Fibroblast of skin of back (primary cell): ENCODE measurements at regions not wholly inside any gene's neighbourhood (a gene's known extent, or its start where the extent isn't known, plus 50 kb on each side); places are given as distances from the start of the nearest gene placed in this dataset.

Experiments
- DNase-seq: peaks from one replicate; pipeline ENCODE4 v3.0.0-alpha.2; 2013

DNA sequence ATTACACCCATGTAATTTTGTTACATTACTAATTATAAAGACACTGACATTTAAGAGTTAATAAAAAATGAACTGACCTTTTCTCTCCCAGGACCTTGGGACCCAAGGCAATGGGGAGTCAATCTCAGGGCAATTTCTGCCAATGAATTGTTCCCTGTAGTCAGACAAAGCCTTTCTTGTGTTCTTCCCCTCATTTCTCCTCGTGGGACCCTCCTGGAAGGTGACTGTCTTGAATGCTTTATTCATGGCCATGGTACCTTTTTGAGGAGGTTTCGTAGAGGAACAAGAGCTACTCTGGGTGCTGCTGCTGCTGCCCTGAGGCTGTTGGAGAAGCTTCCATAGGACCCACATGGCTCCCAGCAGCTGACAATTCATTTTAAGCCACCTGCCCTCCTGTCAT lies 190.3 kb downstream of the SNX18 start:
- DNase-seq = no peak

DNA sequence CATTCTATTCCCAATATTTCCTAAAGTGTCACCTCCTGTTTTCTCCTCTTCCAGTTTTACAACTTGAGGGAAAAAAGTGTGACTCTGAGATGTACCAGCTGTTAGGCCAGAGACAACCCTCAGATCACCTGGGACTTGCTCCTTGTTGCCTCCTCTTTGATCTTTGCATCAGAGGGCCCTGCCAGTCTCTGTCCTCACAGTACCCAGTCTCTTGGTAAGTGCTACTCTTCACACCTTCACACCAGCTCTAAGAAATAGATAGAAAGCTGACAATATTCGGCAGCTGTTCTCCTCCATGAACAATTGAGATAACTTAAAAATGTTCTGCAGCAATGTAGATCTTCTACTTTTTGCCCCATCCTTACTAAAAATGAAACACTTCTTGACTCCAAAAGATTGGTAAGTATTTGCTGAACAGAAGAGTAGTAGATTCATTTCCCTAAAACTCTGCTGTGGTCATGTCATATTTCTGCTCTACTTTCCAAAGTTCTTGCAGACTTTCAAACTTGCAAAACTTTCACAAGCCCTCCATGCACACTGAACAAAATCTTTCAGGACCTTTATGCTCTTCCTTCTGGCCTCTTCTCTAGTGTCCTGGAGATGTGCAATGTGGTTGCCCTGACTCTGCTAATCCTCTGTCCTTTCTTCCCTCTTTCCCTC lies 188.6 kb downstream of the SNX18 start:
- DNase-seq = no peak

DNA sequence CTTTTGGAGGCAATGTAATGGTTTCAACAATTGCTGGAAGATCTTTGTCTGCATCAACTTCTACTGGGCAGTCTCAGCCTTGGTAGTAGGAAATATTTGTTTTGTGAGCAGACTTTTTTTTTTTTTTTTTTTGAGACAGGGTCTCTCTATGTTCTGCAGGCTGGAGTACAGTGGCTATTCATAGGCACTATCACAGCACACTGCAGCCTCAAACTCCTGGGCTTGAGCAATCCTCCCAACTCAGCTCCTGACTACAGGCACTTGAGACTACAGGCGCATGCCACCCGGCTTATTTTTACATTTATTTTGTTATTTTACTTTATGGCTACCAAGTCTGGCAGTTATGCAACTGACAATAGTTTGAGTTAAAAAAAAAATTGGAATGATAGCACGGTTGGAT lies 187.3 kb downstream of the SNX18 start:
- DNase-seq = no peak

DNA sequence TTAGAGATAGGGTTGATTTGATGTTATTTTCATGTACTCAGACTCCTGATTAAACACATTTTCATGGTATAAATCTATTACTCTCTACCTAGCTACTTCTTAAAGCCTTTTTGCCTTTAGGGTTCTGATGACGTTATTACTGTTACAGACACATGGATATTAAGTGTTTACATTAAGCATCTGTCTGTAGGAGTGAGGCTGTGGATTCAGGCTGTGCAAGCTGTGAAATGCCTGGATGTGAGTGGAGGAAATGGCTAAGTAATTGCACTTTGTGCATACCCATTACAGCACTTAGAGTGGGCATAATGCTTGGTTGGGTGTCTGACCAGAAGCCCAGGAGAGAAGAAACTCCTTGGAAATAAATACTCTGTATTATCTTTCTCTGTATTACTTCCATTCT lies 186.8 kb downstream of the SNX18 start:
- no peak for DNase-seq

DNA sequence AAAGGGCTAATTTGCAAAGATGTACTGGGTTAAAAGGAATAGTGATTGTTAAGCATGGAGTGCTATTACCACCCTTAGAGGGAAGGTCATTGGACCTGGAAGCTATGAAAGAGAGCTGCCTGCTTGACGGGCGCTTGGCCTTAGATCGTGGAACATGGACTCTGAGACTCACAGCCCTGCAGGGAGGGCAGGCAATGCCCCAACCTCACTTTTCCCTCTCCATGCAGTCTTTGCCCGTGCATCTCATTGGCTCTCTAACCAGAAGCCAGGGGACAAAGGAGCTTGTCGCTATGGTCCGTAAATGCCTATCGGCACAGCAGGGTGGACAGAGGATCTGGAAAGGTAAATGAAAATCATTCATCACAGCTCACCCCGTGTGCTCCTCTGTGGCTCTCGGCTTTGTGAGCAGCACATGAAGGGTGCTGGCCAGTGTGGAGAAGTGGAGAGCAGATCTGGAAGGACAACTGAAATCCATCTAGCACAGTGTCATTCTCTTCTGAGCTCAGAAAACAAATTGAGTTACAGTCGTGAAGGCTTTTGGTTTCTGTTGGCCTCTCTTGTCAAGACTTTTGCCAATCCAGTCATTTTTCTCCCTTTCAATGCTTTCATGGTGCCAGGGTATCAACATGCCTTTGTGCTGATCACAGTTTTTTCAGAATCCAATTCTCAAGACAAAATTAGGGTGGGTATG lies 186.2 kb downstream of the SNX18 start:
- no peak for DNase-seq

DNA sequence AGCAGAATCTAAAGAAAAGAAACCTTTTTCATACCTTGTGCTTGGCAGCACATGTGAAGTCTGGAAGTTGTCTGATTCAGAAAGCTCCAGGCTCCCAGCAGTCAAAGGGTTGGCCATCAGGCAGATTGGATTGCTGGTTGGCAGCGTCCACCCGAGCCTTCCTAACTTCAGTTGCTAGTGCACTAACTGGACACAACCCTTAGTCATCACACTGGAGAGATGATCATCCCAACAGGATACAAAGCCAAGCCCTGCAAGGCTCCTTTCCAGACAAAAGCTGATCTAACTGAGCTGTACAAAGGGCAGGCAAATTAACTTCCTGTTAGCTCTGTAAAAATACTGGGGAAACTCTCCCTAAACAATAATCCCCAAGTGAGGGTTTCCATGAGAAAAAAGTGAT lies 185.6 kb downstream of the SNX18 start:
- peak; percentile 80 for DNase-seq

DNA sequence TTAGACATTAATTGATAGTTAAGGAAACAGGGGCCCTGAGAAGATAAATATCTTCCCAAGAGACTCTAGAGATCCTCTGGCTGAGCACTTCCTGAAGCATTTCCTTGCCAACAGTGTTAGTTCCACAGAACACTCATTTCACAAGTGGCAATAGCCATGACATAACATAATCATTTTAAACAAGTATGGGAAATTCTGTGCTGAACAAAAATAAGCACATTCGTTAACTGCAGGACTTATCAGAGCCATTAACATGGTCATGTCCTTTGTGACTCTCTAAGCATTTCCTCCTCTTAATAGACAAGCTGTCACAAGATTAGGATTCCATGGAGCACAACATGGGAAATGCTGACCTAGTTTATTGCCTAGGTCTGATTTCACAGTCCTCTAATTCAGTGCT lies 184.9 kb downstream of the SNX18 start:
- no peak for DNase-seq

DNA sequence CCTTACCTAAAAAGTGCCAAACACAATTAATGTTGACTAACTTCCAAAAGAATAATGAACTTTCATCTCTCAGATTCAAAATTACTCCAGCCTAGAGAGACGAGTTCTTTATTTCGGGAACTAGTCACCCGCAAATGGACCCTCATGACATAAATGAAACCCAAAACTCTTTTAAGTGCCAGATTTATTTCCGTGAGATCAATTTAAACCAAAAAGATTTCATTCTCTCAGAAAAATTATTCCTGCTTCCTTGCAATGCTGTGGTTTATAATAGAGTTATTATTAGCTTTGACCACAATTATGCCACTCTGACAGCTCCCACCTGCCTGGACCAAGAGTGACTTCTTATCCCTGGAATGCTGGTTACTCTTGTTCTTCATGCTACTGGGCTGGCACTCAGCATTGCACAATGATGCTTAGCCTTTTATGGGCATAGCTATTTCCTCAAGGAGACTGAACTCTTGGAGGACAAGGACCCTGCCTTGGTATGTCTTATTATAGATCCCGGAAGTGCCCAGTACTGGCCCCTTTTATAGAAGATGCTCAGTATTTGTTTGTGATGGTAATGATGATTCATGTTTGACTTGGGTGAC lies 183.5 kb downstream of the SNX18 start:
- peak; percentile 99 for DNase-seq

DNA sequence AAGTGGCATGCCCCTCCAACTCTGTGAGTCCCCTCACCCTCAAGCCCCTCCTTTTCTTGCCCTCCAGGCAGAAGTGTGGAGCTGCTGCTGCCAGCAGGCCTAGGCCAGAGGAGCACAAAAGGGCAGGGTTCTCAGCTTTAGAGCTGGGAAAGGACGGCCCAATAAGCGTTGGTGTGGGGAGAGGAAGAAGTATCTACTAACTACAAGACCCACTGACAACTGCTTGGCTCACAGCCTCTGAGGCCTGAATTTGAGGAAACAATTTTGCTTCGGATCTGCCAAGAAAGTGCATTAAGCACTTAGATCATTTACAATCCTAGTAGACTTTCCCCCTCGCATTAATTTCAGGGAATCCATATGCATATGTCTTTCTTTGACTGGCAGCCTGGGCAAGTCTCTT lies 179.4 kb downstream of the SNX18 start:
- DNase-seq = no peak

DNA sequence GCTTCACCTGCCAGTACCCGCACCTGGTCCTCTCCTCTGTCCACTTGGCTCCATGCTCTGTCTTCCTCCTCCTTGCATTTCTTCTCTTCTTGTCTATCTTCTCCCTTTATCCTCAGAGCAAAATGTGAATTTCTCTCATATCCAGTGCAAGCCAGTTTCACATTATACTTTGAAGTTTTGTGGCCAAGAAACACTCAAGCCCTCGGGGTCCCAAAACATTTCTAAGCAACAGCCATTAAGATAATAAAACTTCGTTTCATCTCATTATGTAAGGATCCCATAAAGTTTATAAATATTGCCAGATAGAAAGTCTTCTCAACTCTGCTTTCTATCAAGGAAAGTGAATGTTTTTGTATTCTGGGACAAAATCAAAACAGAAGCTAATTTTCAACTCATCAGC lies 178.8 kb downstream of the SNX18 start:
- DNase-seq = no peak

DNA sequence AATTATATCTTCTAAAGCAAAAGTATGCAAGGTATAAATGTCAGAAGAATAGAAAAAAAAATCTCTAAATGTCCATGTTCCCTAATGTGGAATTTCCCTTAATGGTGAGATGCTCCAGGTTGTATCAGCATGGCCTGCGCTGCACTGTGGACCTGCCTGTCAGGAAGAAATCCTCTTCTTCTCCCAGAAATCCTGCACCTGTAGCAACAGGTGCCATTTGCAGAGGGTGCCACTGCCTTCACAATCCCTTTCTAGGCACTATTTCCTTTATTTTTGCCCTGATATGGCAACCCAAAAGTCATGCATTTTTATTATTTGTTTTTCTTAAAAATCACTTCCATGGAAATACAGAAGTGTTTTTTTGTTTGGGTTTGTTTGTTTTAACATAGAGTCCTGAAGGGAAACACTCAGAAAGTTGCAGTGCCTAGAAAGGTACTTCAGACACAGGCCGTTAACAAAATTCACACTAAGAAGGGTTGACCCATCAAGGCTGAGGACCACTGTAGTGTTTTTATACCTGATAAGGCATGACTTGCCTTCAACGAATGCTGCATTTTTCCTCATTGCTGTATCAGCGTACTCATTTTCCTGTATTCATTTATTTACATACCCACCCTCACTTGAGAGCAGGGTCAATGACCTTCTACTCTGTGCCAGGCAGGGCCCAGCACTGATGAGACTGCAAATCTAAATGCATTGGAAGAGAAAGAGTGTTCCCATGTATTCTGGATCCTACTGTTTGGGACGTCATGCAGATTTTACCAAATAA lies 177.8 kb downstream of the SNX18 start:
- DNase-seq = no peak

DNA sequence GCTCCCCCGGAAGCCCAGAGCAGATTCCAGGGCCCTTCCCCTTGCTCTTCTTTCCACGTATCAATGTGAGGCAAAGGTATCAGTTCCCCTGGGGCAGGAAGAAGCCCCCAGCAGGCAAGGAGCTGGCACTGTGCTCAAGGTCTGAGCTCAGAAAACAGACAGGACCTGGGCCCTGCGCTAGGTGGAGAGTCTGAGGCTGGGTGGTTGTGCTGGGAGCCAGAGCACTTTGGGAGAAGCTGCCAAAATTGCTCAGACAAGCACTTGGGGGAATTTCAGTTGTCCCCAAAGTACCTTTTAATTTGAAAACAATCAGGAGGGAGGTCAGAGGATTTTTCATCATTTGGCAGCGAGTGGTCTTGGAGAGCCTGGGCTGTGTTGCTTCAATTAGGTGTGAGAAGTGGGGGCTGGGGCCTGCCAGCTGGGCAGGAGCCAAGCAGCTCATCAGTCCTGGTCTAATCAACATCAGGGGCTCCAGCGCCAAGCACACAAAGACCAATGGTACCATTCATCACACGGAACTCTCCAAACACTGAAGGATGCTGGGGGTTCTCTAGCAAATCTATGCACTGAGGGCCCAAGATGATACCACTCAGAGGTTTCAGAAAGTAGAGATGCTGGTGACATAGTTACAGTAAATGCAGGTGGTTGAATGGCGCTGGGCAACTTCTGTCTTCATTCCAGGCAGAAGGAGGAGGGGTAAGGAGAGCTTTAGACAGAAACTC lies 176.5 kb downstream of the SNX18 start:
- no peak for DNase-seq

DNA sequence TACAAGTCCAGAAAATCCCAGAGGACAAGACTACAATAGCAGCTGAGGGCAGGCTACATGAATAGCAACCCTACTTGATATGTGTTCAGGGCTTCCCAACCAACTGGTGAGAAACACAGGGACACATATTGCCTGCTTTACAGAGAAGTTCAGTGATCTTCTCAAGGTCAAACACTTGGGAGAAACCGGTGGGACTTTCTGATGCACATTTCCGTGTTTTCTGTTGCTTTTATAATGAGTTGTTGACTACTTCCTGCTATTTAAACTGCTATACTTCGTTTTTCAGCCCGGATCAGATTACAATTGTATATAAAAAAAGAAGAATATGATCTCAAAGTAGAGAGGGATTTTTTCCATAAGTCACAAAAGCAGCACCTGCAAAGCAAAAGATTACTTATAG lies 175.1 kb downstream of the SNX18 start:
- no peak for DNase-seq

DNA sequence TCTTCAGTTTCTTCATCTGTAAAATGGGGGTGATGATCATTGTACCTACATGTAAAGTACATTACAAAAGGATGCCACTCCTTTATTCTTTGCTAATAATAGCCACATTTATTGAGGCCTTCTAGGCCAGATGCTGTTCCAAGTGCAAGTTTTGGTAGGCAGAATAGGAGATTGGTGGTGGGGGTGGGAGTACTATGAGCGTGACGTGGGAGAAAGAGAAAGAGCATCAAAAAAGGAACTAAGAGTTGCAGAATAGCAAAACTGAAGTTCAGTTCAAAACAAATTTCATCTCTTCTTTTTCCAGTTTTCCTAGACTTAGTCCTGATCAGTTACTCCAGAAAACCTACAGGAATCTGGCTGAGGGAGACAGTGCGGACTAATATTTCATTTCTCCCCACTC lies 174.1 kb downstream of the SNX18 start:
- no peak for DNase-seq

DNA sequence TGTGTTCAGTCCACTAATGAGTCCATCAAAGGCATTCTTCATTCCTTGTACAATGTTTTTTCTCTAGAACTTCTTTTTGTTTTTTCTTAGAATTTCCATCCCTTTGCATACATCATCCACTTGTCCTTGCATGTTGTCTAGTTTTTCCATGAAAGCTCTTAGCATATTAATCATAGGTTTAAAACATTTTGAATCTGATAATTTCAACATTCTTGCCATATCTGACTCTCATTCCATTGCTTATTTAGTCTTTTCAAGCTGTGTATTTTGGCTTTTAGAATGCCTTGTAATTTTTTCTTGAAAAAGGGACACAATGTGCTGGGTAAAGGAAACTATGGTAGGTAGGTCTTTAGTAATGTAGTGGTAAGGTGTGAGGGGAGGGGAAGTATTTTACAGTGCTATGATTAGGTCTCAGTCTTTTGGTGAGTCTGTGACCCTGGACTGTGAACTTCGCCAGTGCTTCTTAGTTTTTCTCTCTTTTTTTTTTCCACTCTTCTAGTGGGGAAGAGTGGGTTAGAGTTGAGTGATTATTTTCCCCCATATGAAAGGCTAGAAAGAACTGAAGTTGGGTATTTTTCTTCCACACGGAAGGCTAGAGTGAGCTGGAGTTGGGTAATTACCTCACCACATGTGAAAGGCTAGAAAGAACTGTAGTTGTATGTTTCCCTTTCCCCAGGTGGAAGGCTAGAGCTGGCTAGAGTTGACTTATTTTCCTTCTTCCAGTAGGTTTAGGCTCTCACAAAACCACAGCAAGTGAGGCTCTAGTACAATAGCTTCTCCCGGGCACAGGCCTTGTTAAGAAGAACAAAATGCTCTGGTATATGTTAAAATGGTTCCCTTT lies 172.1 kb downstream of the SNX18 start:
- peak; percentile 66 for DNase-seq

DNA sequence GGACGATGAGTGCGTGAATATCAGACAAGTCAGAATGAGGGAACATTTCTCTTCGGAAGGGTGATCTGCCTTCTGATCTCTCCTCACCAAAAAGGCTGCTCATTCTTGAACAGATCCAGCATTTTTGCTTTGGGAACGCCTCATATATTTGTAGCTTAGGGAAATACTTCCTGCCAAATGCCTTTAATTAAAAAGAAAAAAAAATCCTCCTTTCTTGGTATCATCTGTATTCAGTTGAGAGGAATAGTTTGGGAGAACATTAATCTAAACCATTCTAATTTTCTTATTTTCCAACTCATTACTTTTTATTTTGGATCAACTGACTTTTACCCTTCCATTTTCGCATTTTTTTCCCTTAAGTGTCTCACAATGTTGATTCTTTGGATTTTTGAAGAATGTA lies 163.4 kb downstream of the SNX18 start:
- no peak for DNase-seq

DNA sequence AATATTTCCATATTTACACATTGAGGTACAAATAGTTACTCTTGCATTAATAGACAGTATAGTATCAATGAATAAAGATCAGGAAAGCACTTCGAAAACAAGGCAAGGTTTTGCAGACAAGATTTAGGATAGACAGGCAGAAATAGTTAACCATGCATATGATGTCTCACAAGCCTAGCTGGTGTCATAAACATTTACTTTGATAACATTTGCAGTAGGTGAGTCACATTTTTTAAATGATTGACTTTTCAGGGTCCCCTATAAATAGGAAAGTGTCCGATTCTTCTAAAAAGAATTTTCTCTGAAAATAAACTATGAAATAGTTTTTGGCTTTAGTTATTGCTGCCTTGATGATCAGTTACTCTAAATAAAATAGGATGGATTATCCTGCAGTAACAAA lies 162.1 kb downstream of the SNX18 start:
- no peak for DNase-seq

DNA sequence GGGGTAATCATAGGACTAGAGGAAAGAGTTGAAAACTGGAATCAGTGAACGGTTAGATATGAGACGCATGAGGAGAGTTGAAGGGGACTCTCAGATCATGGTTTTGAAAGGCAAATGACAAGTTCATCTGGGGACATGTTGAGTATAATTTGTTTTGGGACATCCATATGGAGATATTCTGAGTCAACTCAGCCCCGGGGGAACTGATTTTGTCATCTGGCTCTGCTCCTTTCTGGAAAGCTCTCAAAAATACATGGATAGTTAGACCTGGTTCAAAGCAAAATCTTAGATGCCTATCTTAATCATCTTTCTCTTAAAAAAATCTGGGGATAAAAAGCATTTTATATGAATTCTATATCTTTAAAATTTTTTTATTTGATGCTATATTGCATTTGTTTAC lies 161.2 kb downstream of the SNX18 start:
- DNase-seq = no peak

DNA sequence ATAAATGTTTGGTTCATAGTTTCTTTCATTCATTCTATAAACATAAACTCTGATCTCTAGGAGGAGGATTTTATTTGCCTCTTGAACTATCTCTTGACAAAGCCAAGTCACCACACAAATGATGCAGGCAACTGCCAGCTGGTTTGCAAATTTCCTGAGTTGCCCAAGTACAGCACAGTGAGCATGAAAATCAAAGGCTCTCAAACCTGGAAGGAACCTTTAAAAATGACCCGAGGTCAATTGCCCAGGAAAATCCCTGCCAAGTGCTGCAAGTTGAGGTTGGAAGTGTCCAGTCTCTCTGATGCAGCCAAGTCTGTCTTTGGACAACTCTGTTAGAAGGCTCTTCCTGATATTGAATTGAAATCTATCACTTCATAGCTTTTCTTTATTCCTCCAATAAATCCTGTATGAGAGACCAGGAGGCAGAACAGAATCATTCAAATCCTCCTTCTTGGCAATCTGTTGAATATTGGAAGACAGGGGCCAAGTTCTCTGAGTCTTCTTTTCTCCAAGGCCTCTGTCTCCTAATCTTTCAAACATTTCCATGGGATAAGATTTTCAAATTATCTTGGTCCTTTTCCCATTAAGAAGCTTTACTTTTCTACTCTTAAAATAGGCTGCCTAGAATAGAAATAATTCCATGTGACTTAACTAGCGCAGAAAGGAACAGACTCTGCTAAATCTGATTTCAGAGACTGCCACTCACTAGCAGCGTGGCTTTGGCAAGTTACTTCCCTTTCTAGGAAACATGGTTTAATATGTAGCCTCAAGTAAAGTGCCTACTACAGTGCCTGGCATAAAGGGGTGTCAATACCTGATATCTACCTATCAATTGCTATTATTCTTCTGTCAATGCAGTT lies 159.2 kb downstream of the SNX18 start:
- DNase-seq = no peak

DNA sequence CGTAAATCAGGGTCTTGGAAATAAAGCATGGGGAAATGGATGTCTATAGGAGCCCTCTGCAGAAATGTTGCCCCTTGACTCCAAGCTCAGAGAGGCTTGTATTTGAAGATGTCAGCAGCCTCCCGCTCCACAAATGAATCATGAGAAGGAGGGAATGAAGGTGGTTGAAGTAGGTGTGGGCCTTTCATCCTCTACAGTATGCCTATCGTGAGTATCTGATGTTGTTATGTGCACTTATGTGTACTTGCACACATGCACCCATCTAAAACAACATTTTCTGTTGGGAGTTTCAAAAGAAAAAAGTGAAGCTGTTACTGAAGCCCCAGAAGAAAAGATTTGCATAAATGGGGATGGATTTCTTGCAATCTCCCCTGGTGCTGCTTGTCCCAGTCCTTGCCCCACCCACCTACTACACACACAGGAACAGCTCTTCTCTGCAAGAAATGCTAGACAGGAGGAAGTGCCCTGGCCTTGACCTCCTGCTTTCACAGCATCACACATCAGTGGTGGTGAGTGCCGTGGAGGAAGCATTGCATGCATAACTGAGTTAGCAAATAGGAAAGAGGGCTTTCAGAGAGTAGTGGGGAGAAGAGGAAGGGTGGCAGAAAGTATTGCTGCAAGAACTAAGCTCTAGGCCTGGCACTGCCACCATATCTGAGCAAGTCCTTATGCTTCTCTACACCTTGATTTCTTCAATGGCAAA lies 156.1 kb downstream of the SNX18 start:
- no peak for DNase-seq
